Tongue (tissue), 1 donor: ENCODE measurements at regions not wholly inside any gene's neighbourhood (a gene's known extent, or its start where the extent isn't known, plus 50 kb on each side); places are given as distances from the start of the nearest gene placed in this dataset.
"Not testable (repeated sequence)": the region's sequence is repeated elsewhere in the genome, so short reads cannot be mapped to it uniquely, and the experiment has no call there.

Experiments
- DNase-seq: peaks from one replicate; pipeline ENCODE4 v3.0.0-alpha.2; 2015

- DNase-seq, result not testable (repeated sequence)
Observed at GRCh38 chr5:104831515-104831914, 1268.9 kb upstream of the NUDT12 start.

GRCh38 chr5:104821606-104822005 lies 1259.0 kb upstream of the NUDT12 start:
- peak; percentile 10 for DNase-seq

DNA sequence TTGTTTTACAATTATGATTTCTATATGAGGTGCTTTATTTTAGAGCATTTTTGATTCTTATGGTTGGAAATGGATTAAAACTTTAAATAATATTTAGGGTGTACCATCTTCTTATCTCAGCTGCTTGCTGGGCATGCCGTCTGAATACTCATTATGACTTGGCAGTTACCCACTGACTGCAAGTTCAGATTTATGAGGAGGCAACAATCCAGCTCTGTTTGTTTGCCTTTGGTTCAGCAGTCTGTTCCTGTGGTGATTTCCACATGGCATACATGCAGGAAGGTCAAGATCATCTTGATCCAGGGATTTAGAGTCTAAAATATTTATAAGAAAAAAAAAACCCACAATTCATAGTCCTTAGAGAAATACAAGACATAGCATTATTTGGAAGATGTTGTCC lies 1254.5 kb upstream of the NUDT12 start:
- no peak for DNase-seq

DNA sequence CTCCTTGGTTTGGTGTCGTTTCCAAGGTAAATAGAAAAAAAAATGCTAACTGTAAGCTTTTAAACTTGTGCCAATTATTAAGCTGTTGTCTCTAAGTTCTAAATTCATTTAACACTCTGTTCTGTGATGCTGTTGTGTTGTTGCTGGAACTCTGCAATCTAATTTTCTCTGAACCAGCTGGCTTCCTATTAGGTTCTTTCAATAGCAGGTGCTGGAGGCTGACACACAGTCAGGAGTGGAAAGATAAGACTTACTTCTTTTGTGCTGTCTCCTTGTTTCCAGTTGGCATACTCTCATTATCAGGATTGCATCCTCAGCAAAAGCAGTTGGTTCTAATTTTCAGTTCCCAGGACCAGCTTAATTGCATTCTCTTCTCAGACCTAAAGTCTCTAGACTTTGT lies 1252.6 kb upstream of the NUDT12 start:
- no peak for DNase-seq

- DNase-seq, result no peak
Observed at GRCh38 chr5:104800440-104801048, 1238.0 kb upstream of the NUDT12 start.

DNA sequence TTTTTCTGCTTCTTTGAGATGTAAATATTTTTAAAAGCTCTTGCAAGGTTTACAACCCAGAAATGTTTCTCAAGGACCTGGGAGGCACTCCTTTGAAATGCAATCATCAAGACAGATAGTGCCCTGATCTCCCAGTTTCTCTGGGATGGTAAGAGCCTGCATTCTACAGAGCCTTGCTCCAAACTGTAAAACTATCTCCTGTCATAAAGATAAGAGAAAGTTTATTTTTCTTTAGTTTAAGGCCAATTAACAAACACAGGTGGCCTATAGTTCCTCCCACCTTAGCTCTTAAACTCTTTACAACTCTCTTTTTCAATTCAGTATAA lies 1231.1 kb upstream of the NUDT12 start:
- DNase-seq, result no peak

DNA sequence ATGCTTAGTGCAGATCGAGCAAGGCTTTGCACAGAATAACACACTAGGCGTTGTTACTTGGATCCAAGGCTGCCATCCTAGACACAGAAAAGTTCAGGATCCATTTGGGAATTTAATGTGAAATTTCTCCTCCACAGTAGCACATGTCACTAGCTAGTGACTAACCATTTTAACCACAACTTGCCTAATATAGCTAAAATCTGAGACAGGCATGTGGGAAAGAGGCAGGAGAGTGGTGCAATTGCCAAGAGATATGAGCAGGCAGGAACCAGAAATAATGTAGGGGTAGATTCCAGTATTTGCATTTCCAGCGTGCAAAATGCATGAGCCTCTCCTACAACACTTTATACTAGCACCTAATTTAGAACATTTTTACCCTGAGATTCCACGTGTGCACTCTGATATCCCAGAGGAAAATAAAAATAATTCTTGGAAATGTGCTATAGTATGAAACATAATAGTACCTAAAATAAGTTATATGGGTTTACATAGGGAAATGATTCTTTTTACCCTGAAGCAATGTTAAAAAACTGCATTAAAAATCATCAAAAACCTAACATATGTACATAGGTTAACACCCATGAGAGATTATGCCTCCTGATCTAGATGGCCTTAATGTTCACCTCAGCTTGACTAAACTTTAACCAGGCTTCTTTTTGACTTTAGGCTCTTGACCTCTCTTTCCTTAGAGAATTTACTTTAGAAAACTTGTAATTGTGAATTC lies 1230.6 kb upstream of the NUDT12 start:
- no peak for DNase-seq

- no peak for DNase-seq
Observed at GRCh38 chr5:104789366-104789765, 1226.8 kb upstream of the NUDT12 start.

DNA sequence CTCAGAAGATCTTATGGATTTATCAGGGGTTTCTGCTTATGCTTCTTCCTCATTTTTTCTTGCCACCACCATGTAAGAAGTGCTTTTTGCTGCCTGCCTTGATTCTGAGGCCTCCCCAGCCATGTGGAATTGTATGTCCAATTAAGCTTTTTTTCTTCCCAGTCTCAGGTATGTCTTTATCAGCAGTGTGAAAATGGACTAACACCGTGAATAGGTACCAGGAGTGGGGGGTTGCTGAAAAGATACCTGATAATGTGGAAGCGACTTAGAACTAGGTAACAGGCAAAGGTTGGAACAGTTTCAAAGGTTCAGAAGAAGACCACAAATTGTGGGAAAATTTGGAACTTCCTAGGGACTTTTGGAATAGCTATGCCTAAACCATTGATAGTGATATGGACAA lies 1222.5 kb upstream of the NUDT12 start:
- DNase-seq, result no peak

DNA sequence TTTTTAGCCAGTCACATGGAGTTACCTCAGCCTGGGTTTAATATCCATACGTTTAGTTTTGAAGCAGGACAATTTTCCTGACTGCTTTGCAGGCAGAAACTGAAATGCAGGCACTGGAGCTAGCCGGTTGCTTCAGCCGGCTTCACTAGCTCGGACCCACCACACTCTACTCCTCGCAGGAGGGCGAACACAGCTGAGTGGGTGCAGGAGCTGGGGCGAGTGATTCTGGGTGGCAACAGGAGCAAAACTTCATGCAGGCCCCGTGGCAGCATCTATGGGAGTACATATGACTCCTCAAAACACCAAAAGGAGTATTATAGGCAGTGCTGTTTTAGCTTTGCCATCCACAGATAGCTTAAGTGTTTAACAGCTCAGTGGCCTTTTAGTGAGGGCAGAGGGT lies 1211.8 kb upstream of the NUDT12 start:
- DNase-seq, result no peak

DNA sequence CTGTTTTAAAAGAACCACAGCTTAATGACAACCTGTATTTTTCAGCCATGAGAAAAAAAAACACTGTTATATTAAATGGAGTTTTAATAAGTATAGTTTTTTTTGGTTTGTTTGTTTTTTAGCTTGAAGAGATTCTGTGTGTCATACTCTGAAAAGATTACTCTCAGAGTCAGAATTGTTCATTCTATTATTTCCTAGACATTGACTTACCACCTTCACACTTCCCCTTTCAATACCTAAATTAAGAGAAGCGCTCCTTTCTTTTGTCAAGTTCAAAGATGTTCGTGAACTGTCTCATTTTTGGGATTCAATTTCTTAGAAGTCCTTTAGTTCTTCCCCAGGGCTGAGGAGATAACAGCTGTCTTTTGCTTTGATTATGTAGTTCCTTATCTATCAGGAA lies 1201.6 kb upstream of the NUDT12 start:
- no peak for DNase-seq

DNA sequence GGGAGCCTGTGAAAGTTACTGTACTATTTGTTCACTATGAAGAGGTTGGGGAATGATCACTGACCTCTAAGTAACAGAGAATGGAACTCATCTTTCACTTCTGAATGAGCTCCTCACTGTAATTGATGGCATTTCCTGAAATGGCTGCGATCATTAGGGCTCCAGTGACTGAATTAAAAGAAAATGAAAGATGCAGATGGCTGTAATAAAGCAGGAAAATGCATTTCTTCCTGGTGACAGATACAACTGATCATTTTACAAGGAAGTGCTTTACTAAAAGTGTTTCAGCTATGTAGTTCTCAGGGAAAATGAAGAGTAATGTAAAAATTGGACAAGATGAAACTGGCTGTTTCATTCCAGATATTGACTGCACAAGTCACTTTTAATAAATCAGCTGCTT lies 1200.6 kb upstream of the NUDT12 start:
- no peak for DNase-seq

DNA sequence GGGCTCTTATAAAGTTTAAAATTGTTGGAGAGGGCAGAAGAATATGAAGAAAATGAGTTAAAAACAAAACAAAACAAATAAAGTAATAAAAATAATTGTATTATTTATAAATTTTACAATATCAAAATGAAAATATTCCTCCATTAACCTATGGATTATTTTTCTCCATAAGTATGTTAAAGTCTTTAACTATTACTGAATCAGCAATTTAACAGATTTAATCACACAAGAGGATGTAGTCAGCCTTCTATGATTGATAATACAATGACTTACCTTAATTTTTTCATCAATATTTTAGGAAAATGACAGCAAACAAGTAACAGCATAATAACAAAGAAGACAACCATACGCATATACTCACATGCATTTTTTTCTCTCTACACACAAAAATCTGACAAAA lies 1195.3 kb upstream of the NUDT12 start:
- DNase-seq, result no peak

GRCh38 chr5:104755806-104756205 lies 1193.2 kb upstream of the NUDT12 start:
- DNase-seq, result no peak

- DNase-seq, result no peak
Observed at GRCh38 chr5:104754311-104754995, 1191.9 kb upstream of the NUDT12 start.

DNA sequence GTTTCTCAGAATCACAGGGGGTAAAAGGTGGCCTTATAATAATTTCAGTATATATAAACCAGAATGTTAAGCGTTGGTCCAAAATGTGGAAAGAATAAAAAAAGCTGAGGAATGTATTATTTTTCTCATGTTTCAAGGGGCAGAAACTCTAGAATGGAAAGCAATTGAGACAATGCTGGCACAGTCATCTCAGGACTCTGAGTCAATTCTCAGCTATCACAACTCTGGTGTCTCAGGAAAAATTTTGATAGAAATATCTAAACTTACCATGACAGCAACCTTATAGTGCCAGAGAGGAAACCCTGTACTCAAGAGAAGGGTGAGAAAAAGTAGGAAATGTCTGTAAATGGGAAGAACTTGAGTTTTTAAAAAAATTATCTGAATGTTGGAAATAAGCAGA lies 1189.4 kb upstream of the NUDT12 start:
- DNase-seq, result no peak

DNA sequence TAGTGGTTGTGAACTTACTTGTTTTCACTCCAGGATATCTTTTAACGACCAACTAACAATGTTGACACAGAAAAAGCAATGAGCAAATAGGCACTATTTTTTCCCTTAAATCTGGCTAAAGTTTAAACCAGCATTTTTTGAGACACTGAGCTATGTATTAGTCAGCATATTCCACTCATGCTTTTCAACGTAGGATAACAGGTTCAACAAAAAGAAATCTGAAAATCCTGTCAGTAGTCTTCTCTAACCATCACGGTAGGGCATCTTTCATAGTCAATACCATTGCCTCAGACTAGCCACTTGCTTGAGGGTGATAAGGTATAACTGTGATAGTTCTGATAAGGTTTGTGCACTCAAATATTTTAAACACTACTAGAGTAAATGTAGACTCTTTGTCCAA lies 1177.3 kb upstream of the NUDT12 start:
- DNase-seq, result no peak

- DNase-seq, result no peak
Observed at GRCh38 chr5:104739503-104739902, 1176.9 kb upstream of the NUDT12 start.

- DNase-seq, result no peak
Observed at GRCh38 chr5:104736073-104736472, 1173.5 kb upstream of the NUDT12 start.

DNA sequence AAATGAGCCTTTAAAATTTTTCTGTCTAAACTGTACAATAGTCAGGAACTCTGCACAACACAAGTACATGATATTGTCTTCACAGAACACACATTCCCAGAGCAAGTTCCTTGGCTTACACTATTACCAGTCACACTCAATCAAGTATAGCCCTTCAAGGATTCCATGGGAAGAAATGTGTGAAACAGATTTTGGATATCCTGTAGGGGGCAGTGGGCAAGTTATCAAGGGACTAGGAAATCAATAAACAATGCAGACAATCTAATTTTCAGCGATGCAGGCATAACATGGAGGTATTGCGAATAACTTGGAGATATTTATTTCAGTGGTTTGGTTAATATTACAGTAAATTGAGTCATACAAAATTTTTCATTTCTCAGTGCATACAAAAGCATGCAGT lies 1171.5 kb upstream of the NUDT12 start:
- DNase-seq, result no peak

- DNase-seq, result no peak
Observed at GRCh38 chr5:104733063-104733669, 1170.6 kb upstream of the NUDT12 start.

- DNase-seq, result no peak
Observed at GRCh38 chr5:104731331-104731730, 1168.7 kb upstream of the NUDT12 start.

DNA sequence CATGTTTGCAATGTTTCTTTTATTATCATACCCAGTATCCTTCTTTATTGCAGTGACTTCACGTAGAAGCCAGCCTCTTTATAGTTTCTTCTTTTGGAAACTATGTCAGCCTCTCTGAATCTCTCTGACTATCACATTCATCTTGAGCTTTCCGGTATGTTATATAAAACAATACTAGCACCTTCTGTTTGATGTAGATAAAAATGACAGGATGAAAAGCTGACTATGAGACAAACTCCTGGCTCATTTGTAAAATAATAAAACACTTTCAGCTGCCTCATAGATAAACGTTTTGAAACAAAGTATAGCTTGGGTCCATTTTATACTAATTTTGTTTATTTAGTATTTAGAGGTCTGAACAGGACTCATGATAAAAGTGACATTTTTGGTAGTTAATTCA lies 1145.4 kb upstream of the NUDT12 start:
- no peak for DNase-seq

DNA sequence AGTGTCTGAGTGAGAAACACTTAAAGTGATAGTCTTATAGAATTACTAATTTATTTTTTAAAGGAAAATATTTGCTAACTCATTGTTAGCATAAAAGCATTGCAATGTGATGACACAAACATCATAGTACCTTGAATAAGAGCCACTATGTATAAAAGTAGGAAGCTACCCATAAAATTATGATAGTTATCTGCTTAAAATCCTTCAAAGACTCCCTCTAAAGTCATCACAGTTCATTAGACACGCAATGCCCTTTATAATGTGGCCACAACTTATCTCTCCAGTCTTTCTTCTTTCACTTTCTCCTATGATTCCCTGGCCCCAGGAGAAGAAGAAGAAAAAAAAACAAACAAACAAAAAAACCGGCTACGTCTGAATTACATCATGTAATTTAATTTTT lies 1144.0 kb upstream of the NUDT12 start:
- DNase-seq, result no peak
